Smooth muscle cell (in vitro differentiated cells): ENCODE measurements at regions not wholly inside any gene's neighbourhood (a gene's known extent, or its start where the extent isn't known, plus 50 kb on each side); places are given as distances from the start of the nearest gene placed in this dataset.

Experiments used
- DNase-seq: peaks from one replicate; lab custom pipeline; 2025; ENCODE audit not compliant: unreplicated experiment; lab: John Stamatoyannopoulos, UW
- H2AFZ ChIP-seq: fragments of 200-600 bp; sonication (generic); 2 replicates; pipeline ENCODE4 v1.6.0; 2016; ENCODE audit warnings: antibody characterized with exemption, low read depth, mild to moderate bottlenecking
- H3F3A ChIP-seq: fragments of 200-600 bp; sonication (generic); 2 replicates; pipeline ENCODE4 v1.6.0; 2017; ENCODE audit warnings: antibody characterized with exemption, low read depth
- H3K27ac ChIP-seq: fragments of 200-600 bp; sonication (generic); 2 replicates; pipeline ENCODE4 v1.5.1; 2016; ENCODE audit warnings: low read depth, mild to moderate bottlenecking
- H3K27me3 ChIP-seq: fragments of 200-600 bp; sonication (generic); 2 replicates; pipeline ENCODE4 v1.6.1; 2016; ENCODE audit warnings: low read depth, mild to moderate bottlenecking
- H3K36me3 ChIP-seq: fragments of 200-600 bp; sonication (generic); 2 replicates; pipeline ENCODE4 v1.5.1; 2016; ENCODE audit warnings: low read depth
- H3K4me1 ChIP-seq: fragments of 200-600 bp; sonication (generic); 2 replicates; pipeline ENCODE4 v1.5.1; 2016; ENCODE audit warnings: low read depth
- H3K4me2 ChIP-seq: fragments of 200-600 bp; sonication (generic); 2 replicates; pipeline ENCODE4 v1.6.0; 2016; ENCODE audit warnings: mild to moderate bottlenecking
- H3K4me3 ChIP-seq: fragments of 200-600 bp; sonication (generic); 2 replicates; pipeline ENCODE4 v1.5.1; 2016; ENCODE audit warnings: mild to moderate bottlenecking
- H3K79me2 ChIP-seq: fragments of 200-600 bp; sonication (generic); 2 replicates; pipeline ENCODE4 v1.6.0; 2016; ENCODE audit warnings: low read depth, mild to moderate bottlenecking
- H3K9ac ChIP-seq: fragments of 200-600 bp; sonication (generic); 2 replicates; pipeline ENCODE4 v1.6.0; 2016; ENCODE audit warnings: low read depth
- H3K9me3 ChIP-seq: fragments of 200-600 bp; sonication (generic); replicated peaks from 2 replicates; pipeline ENCODE4 v1.5.1; 2016; ENCODE audit warnings: low read depth
- H4K20me1 ChIP-seq: fragments of 200-600 bp; sonication (generic); 2 replicates; pipeline ENCODE4 v1.6.0; 2016; ENCODE audit warnings: low read depth
- CTCF ChIP-seq: fragments of 200-600 bp; sonication (generic); IDR thresholded peaks from 2 replicates; pipeline ENCODE4 v1.5.1; 2017; ENCODE audit warnings: borderline replicate concordance, mild to moderate bottlenecking, antibody characterized with exemption; ENCODE audit not compliant: insufficient read depth, poor library complexity, severe bottlenecking
- WGBS: methylation state at CpG from one replicate; pipeline ENCODE4 v1.1.7; 2016; ENCODE audit warnings: low lambda C conversion rate; 5-methylcytosine and 5-hydroxymethylcytosine counted together

GRCh38 chr6:127015858-127016257, 102.6 kb upstream of the RSPO3 start:
- Histone ChIP-seq H4K20me1 (no peaks in the 10 kb centered on the region), H3K79me2 (no peaks in the 10 kb centered on the region), H3K4me1 (no peaks in the 10 kb centered on the region), H3K27me3 (no peaks in the 10 kb centered on the region), H3K9me3 (no peaks in the 10 kb centered on the region), H3K4me2 (no peak overlapping the region), H3K27ac (no peak overlapping the region), H3F3A (no peaks in the 10 kb centered on the region), H2AFZ (no peak overlapping the region), H3K36me3 (no peaks in the 10 kb centered on the region), H3K9ac (no peak overlapping the region), H3K4me3 (no peak overlapping the region)
- no peak for TF ChIP-seq CTCF
- no peak for DNase-seq

DNA sequence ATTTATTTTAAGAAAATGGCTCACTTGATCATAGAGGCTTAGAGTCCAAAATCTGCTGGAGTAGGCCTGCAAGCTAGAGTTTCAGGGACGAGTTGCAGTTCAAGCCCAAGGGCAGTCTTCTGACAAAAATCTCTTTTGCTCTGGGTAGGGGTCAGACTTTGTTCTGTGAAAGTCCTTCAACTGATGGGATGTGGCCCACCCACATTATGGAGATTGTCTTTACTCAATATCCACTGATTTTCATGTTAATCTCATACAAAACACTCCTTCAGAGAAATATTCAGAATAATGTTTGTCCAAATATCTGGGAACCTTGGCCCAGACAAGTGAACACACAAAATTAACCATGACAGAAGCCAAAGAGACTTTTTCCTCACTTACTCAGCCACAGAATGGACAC, 98.6 kb upstream of the RSPO3 start:
- Histone ChIP-seq H3F3A (no peaks in the 10 kb centered on the region), H3K27me3 (no peaks in the 10 kb centered on the region), H2AFZ (no peak overlapping the region), H3K9me3 (no peaks in the 10 kb centered on the region), H3K79me2 (no peaks in the 10 kb centered on the region), H3K36me3 (no peaks in the 10 kb centered on the region), H3K27ac (no peak overlapping the region), H3K4me3 (no peak overlapping the region), H3K4me2 (no peak overlapping the region), H3K4me1 (no peaks in the 10 kb centered on the region), H4K20me1 (no peaks in the 10 kb centered on the region), H3K9ac (no peak overlapping the region)
- 93% methylated on average over 1 of the region's 1 CpG for WGBS
- no peak for DNase-seq
- TF ChIP-seq CTCF: no peak

- H3K79me2 ChIP-seq: no peaks in the 10 kb centered on the region
- H3K27me3 ChIP-seq: no peaks in the 10 kb centered on the region
- no peak overlapping the region for H3K27ac ChIP-seq
- no peaks in the 10 kb centered on the region for H3K36me3 ChIP-seq
- DNase-seq: no peak
- H4K20me1 ChIP-seq: no peaks in the 10 kb centered on the region
- no peak overlapping the region for H3K4me2 ChIP-seq
- TF ChIP-seq CTCF: no peak
- no peak overlapping the region for H3K4me3 ChIP-seq
- no peaks in the 10 kb centered on the region for H3K9me3 ChIP-seq
- 42% methylated on average over 7 of the region's 7 CpGs for WGBS
- no peaks in the 10 kb centered on the region for H3F3A ChIP-seq
- peak overlapping the region; percentile 47 for H2AFZ ChIP-seq
- H3K4me1 ChIP-seq: no peaks in the 10 kb centered on the region
- H3K9ac ChIP-seq: no peak overlapping the region
These were observed 96.2 kb upstream of the RSPO3 start for GRCh38 chr6:127022302-127022701.

DNA sequence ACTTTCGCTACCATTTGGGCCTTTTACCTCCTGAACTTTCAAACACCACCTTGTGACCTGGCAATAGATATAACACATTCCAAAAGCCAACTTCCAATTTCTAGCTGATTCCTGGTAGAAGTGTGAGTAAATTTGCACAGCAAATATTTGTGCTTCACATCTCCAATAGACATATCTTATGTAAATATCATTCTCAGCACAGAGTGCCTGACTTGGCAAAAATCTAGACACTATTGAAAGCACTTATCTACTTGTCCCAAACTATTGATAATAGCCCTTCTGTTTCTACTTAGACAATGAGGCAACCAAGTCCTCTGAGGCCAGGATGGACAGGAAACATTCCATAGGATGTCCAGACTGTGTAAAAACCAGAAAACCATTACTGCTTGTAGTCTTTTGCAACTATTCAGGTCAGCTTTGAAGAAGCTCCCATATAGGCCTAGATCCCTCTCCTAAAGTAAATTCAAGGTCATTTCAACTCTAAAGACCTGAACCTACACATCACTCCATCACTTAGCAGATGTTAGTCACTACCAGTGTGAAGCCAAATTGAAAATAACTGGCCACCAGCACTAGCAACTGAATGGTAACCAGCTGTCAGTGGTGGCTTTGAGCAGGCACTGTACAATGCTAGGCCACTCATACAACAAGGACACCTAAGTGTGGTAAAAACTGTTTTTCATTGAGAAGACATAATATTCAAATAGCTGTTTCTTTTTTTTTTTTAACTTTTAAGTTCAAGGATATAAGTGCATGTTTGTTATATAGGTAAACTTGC, 95.3 kb upstream of the RSPO3 start:
- H2AFZ ChIP-seq: no peak overlapping the region
- no peak for DNase-seq
- H3K4me2 ChIP-seq: no peak overlapping the region
- H3K9me3 ChIP-seq: no peaks in the 10 kb centered on the region
- no peak overlapping the region for H3K27ac ChIP-seq
- no peak overlapping the region for H3K9ac ChIP-seq
- TF ChIP-seq CTCF: no peak
- no peaks in the 10 kb centered on the region for H3K79me2 ChIP-seq
- no peaks in the 10 kb centered on the region for H3K4me1 ChIP-seq
- no peaks in the 10 kb centered on the region for H3K36me3 ChIP-seq
- no peaks in the 10 kb centered on the region for H4K20me1 ChIP-seq
- 100% methylated on average over 1 of the region's 1 CpG for WGBS
- no peaks in the 10 kb centered on the region for H3F3A ChIP-seq
- no peak overlapping the region for H3K4me3 ChIP-seq
- H3K27me3 ChIP-seq: no peaks in the 10 kb centered on the region
